Thyroid gland (tissue), 4 donors: ENCODE measurements at regions not wholly inside any gene's neighbourhood (a gene's known extent, or its start where the extent isn't known, plus 50 kb on each side); places are given as distances from the start of the nearest gene placed in this dataset.
"Not testable (repeated sequence)": the region's sequence is repeated elsewhere in the genome, so short reads cannot be mapped to it uniquely, and the experiment has no call there.

ENCODE experiments used
- POLR2A ChIP-seq, 2 donors: fragments of 450-650 bp; IDR thresholded peaks; one replicate each; pipeline ENCODE4 v1.6.1; 2017; ENCODE audit warnings: antibody characterized with exemption in 2 of 2, mild to moderate bottlenecking in 2 of 2, moderate library complexity in 1 of 2
- TF ChIP-seq, protein P1 (sequence below), 6 experiments: fragments of 200-600 bp in 3 of 6; fragments of 450-650 bp in 3 of 6; sonication (generic) in 3 of 6; IDR thresholded peaks; one replicate each; pipeline ENCODE4 v1.5.1; 2016 to 2019; ENCODE audit warnings: antibody characterized with exemption in 6 of 6, mild to moderate bottlenecking in 2 of 6, inconsistent platforms in 1 of 6, moderate library complexity in 1 of 6

DNA sequence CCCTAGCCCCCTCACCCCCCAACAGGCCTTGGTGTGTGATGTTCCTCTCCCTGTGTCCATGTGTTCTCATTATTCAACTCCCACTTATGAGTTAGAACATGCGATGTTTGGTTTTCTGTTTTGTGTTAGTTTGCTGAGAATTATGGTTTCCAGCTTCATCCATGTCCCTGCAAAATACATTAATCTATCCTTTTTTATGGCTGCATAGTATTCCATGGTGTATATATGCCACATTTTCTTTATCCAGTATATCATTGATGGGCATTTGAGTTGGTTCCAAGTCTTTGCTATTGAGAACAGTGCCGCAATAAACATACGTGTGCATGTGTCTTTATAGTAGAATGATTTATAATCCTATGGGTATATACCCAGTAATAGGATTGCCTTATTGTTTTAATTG is 120.2 kb upstream of the MB21D2 start:
- TF ChIP-seq, protein P1, sequence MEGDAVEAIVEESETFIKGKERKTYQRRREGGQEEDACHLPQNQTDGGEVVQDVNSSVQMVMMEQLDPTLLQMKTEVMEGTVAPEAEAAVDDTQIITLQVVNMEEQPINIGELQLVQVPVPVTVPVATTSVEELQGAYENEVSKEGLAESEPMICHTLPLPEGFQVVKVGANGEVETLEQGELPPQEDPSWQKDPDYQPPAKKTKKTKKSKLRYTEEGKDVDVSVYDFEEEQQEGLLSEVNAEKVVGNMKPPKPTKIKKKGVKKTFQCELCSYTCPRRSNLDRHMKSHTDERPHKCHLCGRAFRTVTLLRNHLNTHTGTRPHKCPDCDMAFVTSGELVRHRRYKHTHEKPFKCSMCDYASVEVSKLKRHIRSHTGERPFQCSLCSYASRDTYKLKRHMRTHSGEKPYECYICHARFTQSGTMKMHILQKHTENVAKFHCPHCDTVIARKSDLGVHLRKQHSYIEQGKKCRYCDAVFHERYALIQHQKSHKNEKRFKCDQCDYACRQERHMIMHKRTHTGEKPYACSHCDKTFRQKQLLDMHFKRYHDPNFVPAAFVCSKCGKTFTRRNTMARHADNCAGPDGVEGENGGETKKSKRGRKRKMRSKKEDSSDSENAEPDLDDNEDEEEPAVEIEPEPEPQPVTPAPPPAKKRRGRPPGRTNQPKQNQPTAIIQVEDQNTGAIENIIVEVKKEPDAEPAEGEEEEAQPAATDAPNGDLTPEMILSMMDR (IDR thresholded peaks at IDR 0.05), result not testable (repeated sequence)
- not testable (repeated sequence) for TF ChIP-seq POLR2A (IDR thresholded peaks at IDR 0.05)
